ENCODE measurements at regions not wholly inside any gene's neighbourhood (a gene's known extent, or its start where the extent isn't known, plus 50 kb on each side); places are given as distances from the start of the nearest gene placed in this dataset.

DNA sequence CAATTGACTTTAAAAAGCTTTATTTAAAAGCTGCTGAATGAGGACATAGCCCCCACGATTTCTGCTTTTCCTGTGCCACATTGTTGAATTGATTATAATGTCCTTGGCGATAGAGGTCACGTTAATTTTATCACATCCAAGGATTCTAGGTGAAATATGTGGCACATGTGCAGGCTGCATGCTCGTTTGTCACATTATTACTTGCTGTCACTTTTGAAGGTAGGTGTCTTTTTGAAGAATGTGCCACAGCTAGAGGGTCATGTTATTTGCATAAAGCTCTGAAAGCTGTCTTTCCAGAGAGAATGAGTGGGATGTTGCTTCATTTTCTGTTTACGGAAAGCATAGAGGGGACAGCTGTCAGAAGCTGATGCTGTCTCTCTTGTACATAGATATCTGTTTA is 927.6 kb upstream of the ATXN8OS start:
- no peak for TF ChIP-seq YY1 (IDR thresholded peaks at IDR 0.05; ENCODE audit: insufficient read depth, insufficient read length)
- TF ChIP-seq SUZ12 (IDR thresholded peaks at IDR 0.05; ENCODE audit: extremely low read depth, insufficient read depth, insufficient read length) = no peak
- no peak for TF ChIP-seq ZNF274 (IDR thresholded peaks at IDR 0.05; ENCODE audit: low read depth, low read length)
